IPS-NIHi11 (cell line): ENCODE measurements at regions not wholly inside any gene's neighbourhood (a gene's known extent, or its start where the extent isn't known, plus 50 kb on each side); places are given as distances from the start of the nearest gene placed in this dataset.

Source experiments
- DNase-seq: peaks from one replicate; pipeline ENCODE4 v3.0.0; 2012; ENCODE audit warnings: mixed read lengths, low spot score

- DNase-seq, result peak; percentile 81
These were observed 64.3 kb downstream of the MRPL14 start for GRCh38 chr6:44062771-44063560.

- DNase-seq, result no peak
These were observed 65.0 kb downstream of the MRPL14 start for GRCh38 chr6:44062105-44062770.

- DNase-seq, result no peak
These were observed 65.7 kb downstream of the MRPL14 start for GRCh38 chr6:44061375-44062104.

GRCh38 chr6:44060612-44061374 lies 66.5 kb downstream of the MRPL14 start:
- no peak for DNase-seq

- no peak for DNase-seq
These were observed 67.6 kb downstream of the MRPL14 start for GRCh38 chr6:44059359-44060346.

GRCh38 chr6:44058617-44059358 lies 68.5 kb downstream of the MRPL14 start:
- DNase-seq, result no peak

- no peak for DNase-seq
These were observed 69.2 kb downstream of the MRPL14 start for GRCh38 chr6:44057931-44058616.

GRCh38 chr6:44057238-44057930 lies 69.9 kb downstream of the MRPL14 start:
- no peak for DNase-seq

GRCh38 chr6:44056392-44057237 lies 70.6 kb downstream of the MRPL14 start:
- no peak for DNase-seq

GRCh38 chr6:44054721-44055559 lies 72.3 kb downstream of the MRPL14 start:
- no peak for DNase-seq

- DNase-seq, result no peak
These were observed 73.3 kb downstream of the MRPL14 start for GRCh38 chr6:44053760-44054556.

GRCh38 chr6:44053106-44053756 lies 74.0 kb downstream of the MRPL14 start:
- no peak for DNase-seq

GRCh38 chr6:44052419-44053023 lies 74.7 kb downstream of the MRPL14 start:
- peak; percentile 81 for DNase-seq

GRCh38 chr6:44051515-44051914 lies 75.7 kb downstream of the MRPL14 start:
- DNase-seq, result no peak

GRCh38 chr6:44050872-44051505 lies 76.3 kb downstream of the MRPL14 start:
- DNase-seq, result no peak
